IMR-90 (cell line): ENCODE measurements at regions not wholly inside any gene's neighbourhood (a gene's known extent, or its start where the extent isn't known, plus 50 kb on each side); places are given as distances from the start of the nearest gene placed in this dataset.

ENCODE experiments used
- ATAC-seq: fragments of 200-7000 bp; cut with Tn5 transposase; 2 replicates; pipeline ENCODE4 v1.9.1; 2020; ENCODE audit warnings: low read depth, mild to moderate bottlenecking, moderate library complexity
- BruUV-seq: library from RNA; stranded (reverse); fragments of 400-500 nt; replicated peaks from 2 replicates; lab custom pipeline; 2021; lab: Mats Ljungman, UMichigan
- CTCF ChIA-PET: fragments of 300-600 bp; formaldehyde crosslinking; extraction: SDS; loops from one replicate; lab custom pipeline; 2021; ENCODE audit warnings: antibody characterized with exemption; lab: Yijun Ruan, JAX
- POLR2A ChIA-PET: fragments of 300-600 bp; sonication (Branson Sonifier 250); formaldehyde crosslinking; loops from one replicate; lab custom pipeline; 2022; ENCODE audit warnings: antibody characterized with exemption; ENCODE audit not compliant: unreplicated experiment; lab: Charles Lee
- DNase-seq: peaks from one replicate; pipeline ENCODE4 v3.0.0; 2013
- H2AFZ ChIP-seq: replicated peaks from 2 replicates; pipeline ENCODE3; 2013; ENCODE audit warnings: low read length, mild to moderate bottlenecking; ENCODE audit not compliant: poor library complexity
- H2AK5ac ChIP-seq: 2 replicates; pipeline ENCODE4 v1.6.1; 2013; ENCODE audit warnings: low read depth, low read length, inconsistent platforms
- H2AK9ac ChIP-seq: replicated peaks from 2 replicates; pipeline ENCODE3; 2013; ENCODE audit warnings: mild to moderate bottlenecking, low read depth, low read length, moderate library complexity; ENCODE audit not compliant: poor library complexity
- H2BK120ac ChIP-seq: 2 replicates; pipeline ENCODE4 v1.6.1; 2013; ENCODE audit warnings: low read depth, low read length, inconsistent platforms
- H2BK15ac ChIP-seq: 3 replicates; pipeline ENCODE4 v1.6.1; 2013; ENCODE audit warnings: low read depth, low read length, inconsistent platforms
- H2BK20ac ChIP-seq: 2 replicates; pipeline ENCODE4 v1.6.1; 2013; ENCODE audit warnings: low read depth, mild to moderate bottlenecking, inconsistent platforms, low read length, moderate library complexity
- H2BK5ac ChIP-seq: 2 replicates; pipeline ENCODE4 v1.6.1; 2013; ENCODE audit warnings: mild to moderate bottlenecking, low read depth, low read length, inconsistent platforms; ENCODE audit not compliant: poor library complexity, severe bottlenecking
- H3K14ac ChIP-seq: replicated peaks from 2 replicates; pipeline ENCODE4 v1.6.1; 2013; ENCODE audit warnings: low read depth, low read length, inconsistent platforms
- H3K18ac ChIP-seq: 2 replicates; pipeline ENCODE4 v1.6.1; 2013; ENCODE audit warnings: low read depth, low read length, control low read depth
- H3K23ac ChIP-seq: 2 replicates; pipeline ENCODE4 v1.6.1; 2013; ENCODE audit warnings: low read depth, low read length, inconsistent platforms
- H3K27ac ChIP-seq: 2 replicates; pipeline ENCODE4 v1.5.1; 2013; ENCODE audit warnings: mild to moderate bottlenecking, control low read depth, low read length; ENCODE audit not compliant: insufficient read depth
- H3K27me3 ChIP-seq: 2 replicates; pipeline ENCODE4 v1.6.1; 2013; ENCODE audit warnings: low read length; ENCODE audit not compliant: control insufficient read depth, insufficient read depth
- H3K36me3 ChIP-seq: 2 replicates; pipeline ENCODE4 v1.6.1; 2013; ENCODE audit warnings: low read length, mixed read lengths; ENCODE audit not compliant: control insufficient read depth, insufficient read depth
- H3K4ac ChIP-seq: 2 replicates; pipeline ENCODE4 v1.6.1; 2013; ENCODE audit warnings: low read depth, low read length, inconsistent platforms
- H3K4me1 ChIP-seq: 2 replicates; pipeline ENCODE4 v1.6.1; 2013; ENCODE audit warnings: low read length, mixed read lengths; ENCODE audit not compliant: control insufficient read depth, insufficient read depth
- H3K4me2 ChIP-seq: 2 replicates; pipeline ENCODE4 v1.6.1; 2013; ENCODE audit warnings: low read depth, mild to moderate bottlenecking, control low read depth, low read length, moderate library complexity
- H3K4me3 ChIP-seq: 2 replicates; pipeline ENCODE4 v1.5.1; 2013; ENCODE audit warnings: low read depth, mild to moderate bottlenecking, control low read depth, low read length, moderate library complexity; ENCODE audit not compliant: insufficient read depth
- H3K56ac ChIP-seq: 2 replicates; pipeline ENCODE4 v1.6.1; 2013; ENCODE audit warnings: low read length, inconsistent platforms; ENCODE audit not compliant: insufficient read depth; ENCODE audit errors: extremely low read depth
- H3K79me1 ChIP-seq, 2 experiments: 2 replicates each; pipeline ENCODE4 v1.6.1; 2013; ENCODE audit warnings: low read length in 2 of 2, inconsistent platforms in 1 of 2, low read depth in 1 of 2
- H3K9ac ChIP-seq: 2 replicates; pipeline ENCODE4 v1.6.1; 2013; ENCODE audit warnings: low read depth, low read length, control low read depth
- H3K9me1 ChIP-seq: 2 replicates; pipeline ENCODE4 v1.6.1; 2013; ENCODE audit warnings: low read length, inconsistent platforms; ENCODE audit not compliant: insufficient read depth
- H3K9me3 ChIP-seq: 2 replicates; pipeline ENCODE4 v1.6.1; 2013; ENCODE audit warnings: low read length; ENCODE audit not compliant: control insufficient read depth, insufficient read depth
- H4K20me1 ChIP-seq: 2 replicates; pipeline ENCODE4 v1.6.1; 2013; ENCODE audit warnings: low read length, inconsistent platforms; ENCODE audit not compliant: insufficient read depth
- H4K5ac ChIP-seq: 2 replicates; pipeline ENCODE4 v1.6.1; 2013; ENCODE audit warnings: mild to moderate bottlenecking, low read depth, low read length, control low read depth
- H4K8ac ChIP-seq, 2 experiments: 2 replicates each; pipeline ENCODE4 v1.6.1; 2013; ENCODE audit warnings: low read depth in 2 of 2, low read length in 2 of 2, control low read depth in 1 of 2, inconsistent platforms in 1 of 2
- H4K91ac ChIP-seq: 2 replicates; pipeline ENCODE4 v1.6.1; 2013; ENCODE audit warnings: low read depth, low read length, inconsistent platforms; ENCODE audit not compliant: insufficient read depth
- BHLHE40 ChIP-seq: fragments of 150-350 bp; IDR thresholded peaks from 2 replicates; pipeline ENCODE4 v1.6.1; 2016; ENCODE audit warnings: mild to moderate bottlenecking, low read depth, low read length
- CEBPB ChIP-seq: IDR thresholded peaks from 2 replicates; pipeline ENCODE4 v1.6.1; 2012; ENCODE audit warnings: low read depth, low read length, improper control_type of control experiment
- CHD1 ChIP-seq: IDR thresholded peaks from 2 replicates; pipeline ENCODE4 v1.6.1; 2012; ENCODE audit warnings: low read depth, low read length, improper control_type of control experiment
- CTCF ChIP-seq: conservative IDR thresholded peaks from 2 replicates; pipeline ENCODE4 v1.5.1; 2012; ENCODE audit warnings: mild to moderate bottlenecking, low read depth, low read length, improper control_type of control experiment
- ELK1 ChIP-seq: fragments of 150-350 bp; IDR thresholded peaks from 2 replicates; pipeline ENCODE4 v1.6.1; 2016; ENCODE audit warnings: low read depth, mild to moderate bottlenecking, low read length, moderate library complexity, borderline replicate concordance
- FOS ChIP-seq: fragments of 150-350 bp; IDR thresholded peaks from 2 replicates; pipeline ENCODE4 v1.6.1; 2016; ENCODE audit warnings: low read depth, low read length
- MAFK ChIP-seq: IDR thresholded peaks from 2 replicates; pipeline ENCODE4 v1.6.1; 2012; ENCODE audit warnings: low read depth, low read length, improper control_type of control experiment
- MAZ ChIP-seq: IDR thresholded peaks from 2 replicates; pipeline ENCODE4 v1.6.1; 2012; ENCODE audit warnings: low read depth, mild to moderate bottlenecking, low read length, improper control_type of control experiment, moderate library complexity, borderline replicate concordance
- MXI1 ChIP-seq: IDR thresholded peaks from 2 replicates; pipeline ENCODE4 v1.6.1; 2012; ENCODE audit warnings: low read depth, mild to moderate bottlenecking, low read length, moderate library complexity, borderline replicate concordance
- NFE2L2 ChIP-seq: fragments of 150-350 bp; IDR thresholded peaks from 2 replicates; pipeline ENCODE4 v1.6.1; 2016; ENCODE audit warnings: low read depth, mild to moderate bottlenecking, low read length
- POLR2A ChIP-seq: IDR thresholded peaks from 2 replicates; pipeline ENCODE4 v1.6.1; 2012; ENCODE audit warnings: mild to moderate bottlenecking, low read depth, low read length
- RAD21 ChIP-seq: IDR thresholded peaks from 2 replicates; pipeline ENCODE4 v1.6.1; 2012; ENCODE audit warnings: low read length, improper control_type of control experiment
- RCOR1 ChIP-seq: IDR thresholded peaks from 2 replicates; pipeline ENCODE4 v1.6.1; 2012; ENCODE audit warnings: mild to moderate bottlenecking, low read length, improper control_type of control experiment; ENCODE audit not compliant: insufficient replicate concordance
- RFX5 ChIP-seq: IDR thresholded peaks from 2 replicates; pipeline ENCODE4 v1.8.0; 2012; ENCODE audit warnings: low read depth, mild to moderate bottlenecking, low read length, moderate library complexity
- SMC3 ChIP-seq: fragments of 150-350 bp; IDR thresholded peaks from 2 replicates; pipeline ENCODE4 v1.6.1; 2016; ENCODE audit warnings: low read depth, mild to moderate bottlenecking, antibody characterized with exemption, low read length, moderate library complexity
- USF2 ChIP-seq: fragments of 150-350 bp; IDR thresholded peaks from 2 replicates; pipeline ENCODE4 v1.6.1; 2017; ENCODE audit warnings: mild to moderate bottlenecking, antibody characterized with exemption, low read length, low read depth
- WGBS, 2 experiments: methylation state at CpG; one replicate each; pipeline versions ENCODE4 v1.1.5 to v1.1.7; 2013; ENCODE audit warnings: missing lambda C conversion rate in 2 of 2; ENCODE audit not compliant: insufficient read length in 1 of 2; ENCODE audit errors: extremely low coverage in 2 of 2; 5-methylcytosine and 5-hydroxymethylcytosine counted together
- dilution Hi-C: fragments of 300-500 bp; cut with HindIII; formaldehyde crosslinking; loops from one replicate; pipeline ENCODE4 v1.14.3; 2018; ENCODE audit warnings: low sequenced_read_pairs; ENCODE audit not compliant: unreplicated experiment
- in situ Hi-C: fragments of 300-500 bp; cut with MboI; formaldehyde crosslinking; loops from 3 replicates; pipeline ENCODE4 v1.14.3; 2019; ENCODE audit warnings: low sequenced_read_pairs, inconsistent platforms, mixed read lengths
- intact Hi-C: fragments of 100-400 bp; cut with micrococcal nuclease; formaldehyde crosslinking; loops from 2 replicates; pipeline ENCODE4 v1.10.0; 2022

GRCh38 chr10:118454211-118454610 lies 112.1 kb upstream of the FAM204A start:
- H4K91ac ChIP-seq = no peak overlapping the region
- H2AK9ac ChIP-seq = no peak overlapping the region
- H3K4me3 ChIP-seq = no peak overlapping the region
- WGBS, 2 experiments = no CpG with 5 or more reads among the region's 2 CpGs
- no TSS peak for BruUV-seq
- no peak overlapping the region for H2AK5ac ChIP-seq
- POLR2A ChIA-PET = no interaction called here
- in situ Hi-C loops = loop anchor here (10.0 kb wide), 1 partner anchor 959 kb away; no protein-coding TSS in a partner anchor
- no peak overlapping the region for H3K9ac ChIP-seq
- CTCF ChIA-PET = no interaction called here
- H2BK120ac ChIP-seq = no peak overlapping the region
- dilution Hi-C loops = no loop called here
- no peak overlapping the region for H3K56ac ChIP-seq
- H3K27ac ChIP-seq = no peak overlapping the region
- H2AFZ ChIP-seq = no peak overlapping the region
- no peak overlapping the region for H2BK5ac ChIP-seq
- intact Hi-C loops = no loop called here
- no peak overlapping the region for H3K23ac ChIP-seq
- H3K79me1 ChIP-seq = no peaks in the 10 kb centered on the region
- no peaks in the 10 kb centered on the region for H3K9me1 ChIP-seq
- H4K20me1 ChIP-seq = no peaks in the 10 kb centered on the region
- H4K5ac ChIP-seq = no peak overlapping the region
- no peak overlapping the region for H2BK15ac ChIP-seq
- no peak overlapping the region for H3K14ac ChIP-seq
- no peaks in the 10 kb centered on the region for H3K27me3 ChIP-seq
- DNase-seq = no peak
- TF ChIP-seq MAFK (no peak), RFX5 (no peak), FOS (no peak), USF2 (no peak), SMC3 (no peak), BHLHE40 (no peak), RAD21 (no peak), MXI1 (no peak), POLR2A (no peak), ELK1 (no peak), RCOR1 (no peak), CHD1 (no peak), CTCF (no peak), MAZ (no peak), NFE2L2 (no peak), CEBPB (no peak)
- no peak overlapping the region for H3K4ac ChIP-seq
- no peak overlapping the region for H3K18ac ChIP-seq
- no peak overlapping the region for H2BK20ac ChIP-seq
- no peak overlapping the region for H4K8ac ChIP-seq
- no peaks in the 10 kb centered on the region for H3K4me1 ChIP-seq
- ATAC-seq = no peak
- H3K4me2 ChIP-seq = no peak overlapping the region
- no peaks in the 10 kb centered on the region for H3K9me3 ChIP-seq
- no peaks in the 10 kb centered on the region for H3K36me3 ChIP-seq
